C4-2B (cell line): ENCODE measurements at regions not wholly inside any gene's neighbourhood (a gene's known extent, or its start where the extent isn't known, plus 50 kb on each side); places are given as distances from the start of the nearest gene placed in this dataset.

Experiments used
- CTCF ChIP-seq: fragments of 450-650 bp; conservative IDR thresholded peaks from 2 replicates; pipeline ENCODE4 v1.5.1; 2017; ENCODE audit warnings: mild to moderate bottlenecking
- ZFX ChIP-seq: fragments of 450-650 bp; IDR thresholded peaks from 2 replicates; pipeline ENCODE4 v1.6.1; 2017

GRCh38 chr21:32216293-32216692 lies 62.6 kb downstream of the MIS18A start:
- TF ChIP-seq CTCF (no peak), ZFX (no peak)
